AG04449 (cell line): ENCODE measurements at regions not wholly inside any gene's neighbourhood (a gene's known extent, or its start where the extent isn't known, plus 50 kb on each side); places are given as distances from the start of the nearest gene placed in this dataset.

Experiments
- CTCF ChIA-PET: fragments of 350-600 bp; formaldehyde crosslinking; extraction: SDS; loops from one replicate; lab custom pipeline; 2021; ENCODE audit warnings: antibody characterized with exemption; lab: Yijun Ruan, JAX
- POLR2A ChIA-PET: fragments of 400-600, 350-600 bp; formaldehyde crosslinking; extraction: SDS; loops from one replicate; lab custom pipeline; 2020; ENCODE audit warnings: antibody characterized with exemption, inconsistent platforms; lab: Yijun Ruan, JAX
- DNase-seq: peaks from one replicate; pipeline ENCODE4 v3.0.0-alpha.2; 2010; ENCODE audit warnings: low read depth, low spot score
- H3K4me3 ChIP-seq: 2 replicates; pipeline ENCODE4 v1.5.1; 2011; ENCODE audit warnings: low read depth, mild to moderate bottlenecking, control low read depth, low read length
- CTCF ChIP-seq: IDR thresholded peaks from one replicate; pipeline ENCODE4 v1.5.1; 2011; ENCODE audit warnings: mild to moderate bottlenecking, moderate library complexity, low read length, control low read depth, inconsistent platforms; ENCODE audit not compliant: insufficient read depth; ENCODE audit errors: missing control alignments

GRCh38 chr7:156192921-156193320, 380.7 kb upstream of the SHH start:
- no peak overlapping the region for H3K4me3 ChIP-seq
- TF ChIP-seq CTCF = no peak
- ChIA-PET POLR2A (no interaction called here), CTCF (no interaction called here)
- no peak for DNase-seq

GRCh38 chr7:156191090-156191489, 378.8 kb upstream of the SHH start:
- CTCF ChIA-PET = no interaction called here
- TF ChIP-seq CTCF = no peak
- no peak overlapping the region for H3K4me3 ChIP-seq
- no peak for DNase-seq
- POLR2A ChIA-PET = no interaction called here

- H3K4me3 ChIP-seq = no peak overlapping the region
- TF ChIP-seq CTCF = no peak
- no peak for DNase-seq
- ChIA-PET CTCF (no interaction called here), POLR2A (no interaction called here)
Observed at GRCh38 chr7:156185076-156185475, 372.8 kb upstream of the SHH start.

- ChIA-PET CTCF (no interaction called here), POLR2A (no interaction called here)
- no peak for TF ChIP-seq CTCF
- no peak for DNase-seq
- no peak overlapping the region for H3K4me3 ChIP-seq
Observed at GRCh38 chr7:156184164-156184563, 371.9 kb upstream of the SHH start.

- ChIA-PET CTCF (no interaction called here), POLR2A (no interaction called here)
- DNase-seq = no peak
- no peak overlapping the region for H3K4me3 ChIP-seq
- no peak for TF ChIP-seq CTCF
Observed at GRCh38 chr7:156180451-156181229, 368.4 kb upstream of the SHH start.

- POLR2A ChIA-PET = no interaction called here
- CTCF ChIA-PET = no interaction called here
- DNase-seq = no peak
- no peak overlapping the region for H3K4me3 ChIP-seq
- no peak for TF ChIP-seq CTCF
Observed at GRCh38 chr7:156179872-156180390, 367.7 kb upstream of the SHH start.
